ENCODE measurements at regions not wholly inside any gene's neighbourhood (a gene's known extent, or its start where the extent isn't known, plus 50 kb on each side); places are given as distances from the start of the nearest gene placed in this dataset.
"Not testable (repeated sequence)": the region's sequence is repeated elsewhere in the genome, so short reads cannot be mapped to it uniquely, and the experiment has no call there.

GRCh38 chr2:215861607-215862350 lies 151.6 kb downstream of the MREG start:
- DNase-seq: no peak

GRCh38 chr2:215856080-215856479 lies 157.3 kb downstream of the MREG start:
- no peak for DNase-seq

GRCh38 chr2:215855308-215855707 lies 158.0 kb downstream of the MREG start:
- not testable (repeated sequence) for DNase-seq

DNA sequence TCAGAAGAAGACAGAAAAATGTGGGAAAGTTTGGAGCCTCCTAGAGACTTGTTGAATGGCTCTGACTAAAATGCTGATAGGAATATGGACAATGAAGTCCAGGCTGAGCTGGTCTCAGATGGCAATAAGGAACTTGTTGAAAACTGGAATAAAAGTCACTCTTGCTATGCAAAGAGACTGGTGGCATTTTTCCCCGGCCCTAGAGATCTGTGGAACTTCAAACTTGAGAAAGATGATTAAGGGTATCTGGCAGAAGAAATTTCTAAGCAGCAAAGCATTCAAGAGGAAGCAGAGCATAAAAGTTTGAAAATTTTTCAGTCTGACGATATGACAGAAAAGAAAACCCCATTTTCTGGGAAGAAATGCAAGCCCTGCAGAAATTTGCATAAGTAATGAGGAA lies 159.3 kb downstream of the MREG start:
- no peak for DNase-seq

GRCh38 chr2:215851696-215852095 lies 161.7 kb downstream of the MREG start:
- no peak for DNase-seq

DNA sequence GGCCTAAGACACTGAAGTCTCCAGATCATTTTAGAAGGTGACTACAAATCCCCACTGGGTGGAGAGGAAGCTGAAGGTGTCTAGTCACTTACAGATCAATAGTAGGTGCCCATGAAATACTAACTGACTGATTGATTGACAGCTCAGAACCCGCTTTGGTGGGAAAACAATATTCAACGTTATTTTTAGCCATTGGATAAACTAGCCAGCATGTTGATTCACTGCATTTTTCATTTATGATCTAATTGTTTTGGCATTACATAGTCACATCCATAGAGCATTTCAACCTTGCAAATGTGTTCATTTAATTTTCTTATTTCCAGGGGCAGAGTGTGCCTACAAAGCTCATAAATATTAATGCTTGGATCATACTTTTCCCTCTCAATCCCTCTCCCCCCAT lies 162.3 kb downstream of the MREG start:
- DNase-seq: no peak

DNA sequence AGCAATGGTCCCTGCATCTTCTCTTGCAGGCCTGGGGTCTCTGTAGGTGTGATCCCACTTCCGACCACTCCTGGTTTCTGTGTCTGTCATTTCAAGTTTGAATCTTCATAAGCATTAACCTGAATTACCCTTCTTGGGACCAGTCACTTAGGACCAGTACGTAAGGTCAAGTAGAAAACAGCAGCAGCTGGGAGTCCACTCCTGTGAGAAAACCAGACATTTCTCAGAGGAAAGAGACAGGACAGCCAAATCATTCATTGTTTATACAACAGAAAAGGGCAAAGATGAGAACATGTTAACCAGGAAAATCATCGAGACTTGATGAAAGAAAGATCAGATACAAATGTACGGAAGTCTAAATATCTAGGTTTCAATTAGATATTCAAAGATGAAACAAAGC lies 163.0 kb downstream of the MREG start:
- no peak for DNase-seq

GRCh38 chr2:215849771-215850170 lies 163.6 kb downstream of the MREG start:
- DNase-seq: no peak

- DNase-seq: no peak
Observed at GRCh38 chr2:215848698-215849097, 164.7 kb downstream of the MREG start.

DNA sequence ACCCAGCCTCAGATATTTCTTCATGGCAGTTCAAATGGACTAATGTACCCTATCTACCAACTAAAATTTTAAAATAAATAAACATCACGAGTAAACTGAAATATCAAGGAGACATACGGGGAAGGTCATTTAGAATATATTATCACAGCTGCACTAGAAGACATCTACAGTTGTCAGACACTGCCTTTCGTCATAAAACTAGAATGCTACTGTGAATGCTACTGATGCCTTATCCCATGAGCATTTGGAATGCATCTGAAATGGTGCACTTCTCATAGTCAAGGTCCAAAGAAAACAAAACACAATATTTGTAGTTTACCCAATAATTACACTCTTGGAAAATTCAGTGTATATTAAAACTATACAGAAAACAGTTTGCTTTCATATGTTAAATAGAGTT lies 165.2 kb downstream of the MREG start:
- DNase-seq: no peak

- no peak for DNase-seq
Observed at GRCh38 chr2:215847718-215848117, 165.6 kb downstream of the MREG start.

GRCh38 chr2:215847056-215847455 lies 166.3 kb downstream of the MREG start:
- DNase-seq: no peak

DNA sequence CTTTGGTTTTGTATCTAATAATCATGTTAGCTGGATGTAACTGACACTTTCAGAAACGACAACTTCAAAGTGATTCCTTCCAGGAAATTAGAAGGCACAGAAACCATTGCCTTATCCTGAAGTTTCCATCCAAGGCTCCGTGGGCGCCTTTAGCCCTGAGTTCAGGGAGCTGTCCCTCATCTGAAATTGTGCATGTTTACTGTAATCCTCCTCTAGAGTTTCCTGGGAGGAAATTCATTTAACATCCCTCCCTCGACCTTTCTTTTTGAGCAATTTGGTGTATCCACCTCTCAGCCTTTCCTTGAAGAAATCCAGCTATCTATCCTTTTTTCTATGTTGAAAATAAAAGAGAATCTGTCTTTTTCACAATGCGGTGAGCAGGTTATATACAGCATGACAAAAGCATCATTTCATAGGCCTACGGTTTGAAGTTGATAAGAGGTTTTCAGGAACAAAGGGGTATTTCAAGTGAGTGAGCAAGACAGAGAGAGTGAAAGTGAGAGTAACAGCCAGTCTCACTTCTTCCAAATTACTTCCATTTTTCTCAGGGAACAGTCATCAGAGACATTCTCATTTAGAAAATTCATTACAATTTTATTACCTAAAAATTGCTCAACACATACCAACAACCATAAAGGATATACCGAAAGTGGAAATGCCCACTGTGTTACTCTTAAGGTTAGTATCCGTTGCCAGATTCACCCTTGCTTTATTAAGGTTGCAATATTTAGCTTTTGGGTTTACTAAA lies 167.3 kb downstream of the MREG start:
- DNase-seq: no peak

GRCh38 chr2:215843579-215843978 lies 169.8 kb downstream of the MREG start:
- no peak for DNase-seq

GRCh38 chr2:215841175-215841816 lies 172.1 kb downstream of the MREG start:
- no peak for DNase-seq

- no peak for DNase-seq
Observed at GRCh38 chr2:215839816-215840215, 173.5 kb downstream of the MREG start.

DNA sequence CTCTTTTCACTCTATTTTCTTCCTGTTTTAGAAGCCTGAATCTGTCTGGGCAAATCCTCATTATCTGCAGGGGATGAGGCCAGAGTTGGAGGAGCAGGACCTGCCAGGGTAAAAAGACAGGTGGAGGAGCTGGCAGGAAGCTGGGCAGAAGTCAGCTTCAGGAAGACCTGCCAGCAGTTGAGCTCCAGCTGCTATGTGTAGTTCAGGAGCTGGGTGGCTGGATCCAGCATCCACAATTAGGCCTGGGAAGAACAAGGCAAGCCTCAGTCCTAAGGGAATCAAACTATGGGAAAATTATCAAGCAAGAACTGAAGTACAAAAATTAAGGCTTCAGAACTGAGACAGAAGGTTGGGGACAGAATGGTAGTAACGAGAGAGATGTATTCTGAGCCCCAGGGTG lies 174.0 kb downstream of the MREG start:
- DNase-seq: no peak

GRCh38 chr2:215836881-215837280 lies 176.5 kb downstream of the MREG start:
- DNase-seq: no peak

DNA sequence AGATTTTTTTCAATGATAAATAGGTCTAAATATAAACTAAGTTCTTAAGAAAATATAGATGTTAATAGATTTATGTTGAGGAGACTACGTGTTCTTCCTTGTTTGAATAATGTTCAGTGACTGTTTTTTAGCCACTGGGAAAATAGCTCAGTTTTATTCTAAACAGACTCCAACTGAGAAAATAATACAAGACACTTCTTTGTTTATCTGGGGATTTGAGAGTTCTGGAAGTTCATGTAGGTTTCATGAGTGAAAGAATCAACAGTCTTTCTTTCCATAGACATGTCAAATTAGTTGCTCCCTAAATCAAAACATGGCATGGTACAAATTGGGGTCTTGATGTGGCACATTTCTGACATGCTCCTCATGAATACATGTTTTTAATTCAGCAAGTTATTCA lies 177.7 kb downstream of the MREG start:
- no peak for DNase-seq

- no peak for DNase-seq
Observed at GRCh38 chr2:215835231-215835630, 178.1 kb downstream of the MREG start.

DNA sequence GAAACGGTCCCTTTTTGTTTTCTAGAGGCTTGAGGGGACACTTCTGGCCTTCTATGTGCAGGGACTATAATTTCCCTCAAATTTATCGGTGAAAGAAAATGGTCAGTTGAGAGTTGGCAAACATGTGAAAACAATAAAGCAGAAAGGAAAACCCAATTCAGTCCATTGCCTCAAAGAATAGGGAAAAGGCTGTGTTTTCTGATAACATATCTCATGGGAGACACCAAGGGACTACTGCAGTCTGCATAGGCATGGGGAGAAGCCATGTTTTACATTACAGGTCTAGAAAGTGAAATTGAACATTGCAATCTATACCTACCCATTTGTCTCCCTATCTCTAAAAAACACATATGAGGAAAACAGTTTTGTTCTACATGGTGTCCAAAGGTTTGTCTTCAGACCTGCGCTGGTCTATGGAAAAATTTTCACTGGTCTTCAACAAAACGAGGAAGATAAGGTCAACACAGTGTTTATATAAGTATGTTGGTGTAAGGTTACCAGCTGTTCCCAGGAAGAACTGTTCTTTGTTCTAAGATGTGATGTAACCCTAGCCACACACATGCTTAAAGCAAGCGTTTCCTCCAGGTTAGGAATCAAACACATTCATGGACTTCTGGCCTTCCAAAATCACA lies 179.7 kb downstream of the MREG start:
- DNase-seq: no peak

- DNase-seq: no peak
Observed at GRCh38 chr2:215832791-215833190, 180.6 kb downstream of the MREG start.

DNA sequence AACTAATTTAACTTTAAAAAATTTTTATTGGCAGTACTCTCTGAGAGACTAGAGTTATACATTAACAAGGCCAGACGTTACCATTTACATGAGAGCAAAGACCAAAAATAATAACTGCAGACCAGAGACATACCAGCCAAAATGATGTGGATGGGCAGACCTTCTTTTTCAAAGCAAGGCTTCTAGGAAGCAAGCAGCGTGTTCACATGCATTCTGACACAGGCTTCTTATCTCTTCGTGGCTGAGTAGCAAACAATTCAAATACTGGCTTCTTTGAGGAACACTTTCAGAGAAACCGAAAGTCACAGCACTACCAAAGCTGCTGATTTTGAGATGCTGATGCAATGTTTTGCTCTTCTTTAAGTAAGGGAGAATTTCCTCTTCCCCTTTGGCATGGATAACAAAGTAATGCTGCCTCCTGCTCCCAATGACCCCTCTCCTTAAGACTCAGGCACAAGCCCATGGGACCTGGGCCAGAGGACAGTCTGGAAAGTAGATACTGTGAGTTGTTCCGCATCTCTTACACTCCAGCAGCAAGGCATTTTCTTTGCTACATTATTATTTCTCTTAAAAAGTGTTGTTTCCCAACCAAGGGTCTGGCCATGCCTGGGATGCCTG lies 181.9 kb downstream of the MREG start:
- no peak for DNase-seq

All from activated effector memory CD4-positive, alpha-beta T cell treated with anti-CD3 and anti-CD28 coated beads, Interleukin-2, amount 50 U/mL, for 16 hours (primary cell).